ENCODE measurements at regions not wholly inside any gene's neighbourhood (a gene's known extent, or its start where the extent isn't known, plus 50 kb on each side); places are given as distances from the start of the nearest gene placed in this dataset.

- TF ChIP-seq, protein P1, sequence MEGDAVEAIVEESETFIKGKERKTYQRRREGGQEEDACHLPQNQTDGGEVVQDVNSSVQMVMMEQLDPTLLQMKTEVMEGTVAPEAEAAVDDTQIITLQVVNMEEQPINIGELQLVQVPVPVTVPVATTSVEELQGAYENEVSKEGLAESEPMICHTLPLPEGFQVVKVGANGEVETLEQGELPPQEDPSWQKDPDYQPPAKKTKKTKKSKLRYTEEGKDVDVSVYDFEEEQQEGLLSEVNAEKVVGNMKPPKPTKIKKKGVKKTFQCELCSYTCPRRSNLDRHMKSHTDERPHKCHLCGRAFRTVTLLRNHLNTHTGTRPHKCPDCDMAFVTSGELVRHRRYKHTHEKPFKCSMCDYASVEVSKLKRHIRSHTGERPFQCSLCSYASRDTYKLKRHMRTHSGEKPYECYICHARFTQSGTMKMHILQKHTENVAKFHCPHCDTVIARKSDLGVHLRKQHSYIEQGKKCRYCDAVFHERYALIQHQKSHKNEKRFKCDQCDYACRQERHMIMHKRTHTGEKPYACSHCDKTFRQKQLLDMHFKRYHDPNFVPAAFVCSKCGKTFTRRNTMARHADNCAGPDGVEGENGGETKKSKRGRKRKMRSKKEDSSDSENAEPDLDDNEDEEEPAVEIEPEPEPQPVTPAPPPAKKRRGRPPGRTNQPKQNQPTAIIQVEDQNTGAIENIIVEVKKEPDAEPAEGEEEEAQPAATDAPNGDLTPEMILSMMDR (IDR thresholded peaks at IDR 0.05) = no peak
- TF ChIP-seq POLR2AphosphoS5 (IDR thresholded peaks at IDR 0.05) = no peak
Measured at GRCh38 chr7:85593355-85593754, 406.5 kb upstream of the SEMA3D start.
